ENCODE measurements at regions not wholly inside any gene's neighbourhood (a gene's known extent, or its start where the extent isn't known, plus 50 kb on each side); places are given as distances from the start of the nearest gene placed in this dataset.

DNA sequence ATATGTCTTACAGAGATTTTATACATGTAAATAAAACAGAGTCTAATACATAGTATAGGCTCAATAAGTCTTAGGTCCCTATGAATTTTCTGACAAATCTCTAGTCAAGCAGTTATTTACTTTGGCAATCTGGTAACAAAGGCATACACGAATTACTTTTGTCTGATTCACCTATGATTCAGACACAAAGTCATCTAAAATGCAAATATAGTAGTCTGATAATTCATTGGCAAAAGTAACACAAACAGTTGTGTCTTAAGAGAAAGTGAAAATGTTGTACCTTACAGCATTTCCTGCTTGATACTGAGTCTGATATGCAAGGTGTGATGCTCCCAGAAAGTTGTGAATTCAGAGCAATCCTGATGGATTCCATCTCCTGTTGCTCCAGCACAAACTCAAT lies 209.4 kb upstream of the PRSS1 start (continued):
- TF ChIP-seq, protein P1, sequence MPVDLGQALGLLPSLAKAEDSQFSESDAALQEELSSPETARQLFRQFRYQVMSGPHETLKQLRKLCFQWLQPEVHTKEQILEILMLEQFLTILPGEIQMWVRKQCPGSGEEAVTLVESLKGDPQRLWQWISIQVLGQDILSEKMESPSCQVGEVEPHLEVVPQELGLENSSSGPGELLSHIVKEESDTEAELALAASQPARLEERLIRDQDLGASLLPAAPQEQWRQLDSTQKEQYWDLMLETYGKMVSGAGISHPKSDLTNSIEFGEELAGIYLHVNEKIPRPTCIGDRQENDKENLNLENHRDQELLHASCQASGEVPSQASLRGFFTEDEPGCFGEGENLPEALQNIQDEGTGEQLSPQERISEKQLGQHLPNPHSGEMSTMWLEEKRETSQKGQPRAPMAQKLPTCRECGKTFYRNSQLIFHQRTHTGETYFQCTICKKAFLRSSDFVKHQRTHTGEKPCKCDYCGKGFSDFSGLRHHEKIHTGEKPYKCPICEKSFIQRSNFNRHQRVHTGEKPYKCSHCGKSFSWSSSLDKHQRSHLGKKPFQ (CRISPR knock-in tag; IDR thresholded peaks at IDR 0.05; ENCODE audit: insufficient replicate concordance): no peak
- TF ChIP-seq ZNF841 (CRISPR knock-in tag; IDR thresholded peaks at IDR 0.05; ENCODE audit: borderline replicate concordance): no peak
- no peak for TF ChIP-seq ZNF337 (CRISPR knock-in tag; IDR thresholded peaks at IDR 0.05; ENCODE audit: borderline replicate concordance, low read depth)
- no peak for TF ChIP-seq MAFK (conservative IDR thresholded peaks at IDR 0.05 in 1 of 2, IDR thresholded peaks at IDR 0.05 in 1 of 2; ENCODE audit: low read length in 2 of 2)
- TF ChIP-seq THAP11 (CRISPR knock-in tag; IDR thresholded peaks at IDR 0.05): no peak

DNA sequence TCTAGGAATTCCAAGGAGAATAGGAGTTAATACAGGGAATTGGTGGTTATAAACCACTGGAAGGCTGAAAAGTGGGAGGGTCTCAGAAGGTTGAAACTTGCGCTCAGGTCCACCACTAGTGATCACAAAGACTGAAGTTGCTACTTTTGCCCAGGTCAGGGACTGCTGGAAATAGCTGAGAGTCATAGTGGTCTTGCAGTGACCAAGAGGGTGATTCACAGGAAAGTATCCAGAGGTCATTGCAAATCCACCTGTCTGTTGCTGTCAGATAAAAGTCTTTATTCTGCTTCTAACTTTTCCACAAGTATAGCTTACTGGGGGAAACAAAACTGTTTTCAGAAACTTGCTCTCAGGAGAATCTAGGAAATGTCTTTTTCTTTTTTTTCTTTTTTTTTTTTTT lies 211.5 kb upstream of the PRSS1 start:
- H3K9ac ChIP-seq (ENCODE audit: insufficient read depth, low read depth, low read length): no peak overlapping the region
- no peaks in the 10 kb centered on the region for H3K4me1 ChIP-seq (ENCODE audit: insufficient read depth, low read length)
- H2AFZ ChIP-seq (ENCODE audit: low read length): no peak overlapping the region
- no peaks in the 10 kb centered on the region for H3K27me3 ChIP-seq (ENCODE audit: control insufficient read depth in 1 of 2, insufficient read depth in 2 of 2, low read length in 2 of 2)
- CTCF ChIA-PET (ENCODE audit: low intra/inter-chr PET ratio, low total read pairs): no interaction called here
- FAIRE-seq (no peak), ATAC-seq (no peak), DNase-seq (ENCODE audit: low spot score) (no peak)
- no peak overlapping the region for H3K4me2 ChIP-seq (ENCODE audit: low read depth, low read length)
- H3K27ac ChIP-seq (ENCODE audit: extremely low read length, insufficient read depth, low read length): no peak overlapping the region
- no peak for TF ChIP-seq ATM (IDR thresholded peaks at IDR 0.05; ENCODE audit: borderline replicate concordance)
- TF ChIP-seq, protein P2, sequence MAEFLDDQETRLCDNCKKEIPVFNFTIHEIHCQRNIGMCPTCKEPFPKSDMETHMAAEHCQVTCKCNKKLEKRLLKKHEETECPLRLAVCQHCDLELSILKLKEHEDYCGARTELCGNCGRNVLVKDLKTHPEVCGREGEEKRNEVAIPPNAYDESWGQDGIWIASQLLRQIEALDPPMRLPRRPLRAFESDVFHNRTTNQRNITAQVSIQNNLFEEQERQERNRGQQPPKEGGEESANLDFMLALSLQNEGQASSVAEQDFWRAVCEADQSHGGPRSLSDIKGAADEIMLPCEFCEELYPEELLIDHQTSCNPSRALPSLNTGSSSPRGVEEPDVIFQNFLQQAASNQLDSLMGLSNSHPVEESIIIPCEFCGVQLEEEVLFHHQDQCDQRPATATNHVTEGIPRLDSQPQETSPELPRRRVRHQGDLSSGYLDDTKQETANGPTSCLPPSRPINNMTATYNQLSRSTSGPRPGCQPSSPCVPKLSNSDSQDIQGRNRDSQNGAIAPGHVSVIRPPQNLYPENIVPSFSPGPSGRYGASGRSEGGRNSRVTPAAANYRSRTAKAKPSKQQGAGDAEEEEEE (CRISPR knock-in tag; IDR thresholded peaks at IDR 0.05; ENCODE audit: borderline replicate concordance): no peak
- no peak for TF ChIP-seq SMARCC2 (IDR thresholded peaks at IDR 0.05)
- POLR2A ChIA-PET: no interaction called here
- H3K36me3 ChIP-seq (replicated peaks in 1 of 2; ENCODE audit: control insufficient read depth in 1 of 2, insufficient read depth in 2 of 2, low read length in 2 of 2): no peaks in the 10 kb centered on the region
- no TSS peak for BruUV-seq (replicated peaks)
- no peak overlapping the region for H3K4me3 ChIP-seq (replicated peaks in 1 of 3; ENCODE audit: insufficient read depth in 1 of 3, low read depth in 2 of 3, low read length in 3 of 3)
- H3K79me2 ChIP-seq (ENCODE audit: insufficient read depth, low read length): no peaks in the 10 kb centered on the region
- no peaks in the 10 kb centered on the region for H4K20me1 ChIP-seq (ENCODE audit: insufficient read depth, low read length)
- in situ Hi-C loops (cut with HindIII; ENCODE audit: extremely low pct_ligation_motif_present, low pct_unique_long_range_greater_than_20kb): no loop called here
- intact Hi-C loops (cut with micrococcal nuclease; ENCODE audit: unreplicated experiment): no loop called here
- H3K9me3 ChIP-seq (ENCODE audit: low read length): no peaks in the 10 kb centered on the region
- WGBS (ENCODE audit: low lambda C conversion rate): 8% methylated on average over 1 of the region's 1 CpG
